ENCODE measurements at regions not wholly inside any gene's neighbourhood (a gene's known extent, or its start where the extent isn't known, plus 50 kb on each side); places are given as distances from the start of the nearest gene placed in this dataset.

GRCh38 chr12:111283966-111284365, 84.9 kb downstream of the PHETA1 start:
- no peak for TF ChIP-seq FOXP4 (CRISPR knock-in tag; IDR thresholded peaks at IDR 0.05)
- TF ChIP-seq IRF2 (CRISPR knock-in tag; IDR thresholded peaks at IDR 0.05; ENCODE audit: borderline replicate concordance, low read depth), result no peak
- TF ChIP-seq CTCF (IDR thresholded peaks at IDR 0.05), result no peak
- no peak for TF ChIP-seq NR1H2 (CRISPR knock-in tag; IDR thresholded peaks at IDR 0.05)
- TF ChIP-seq NFE2L1 (CRISPR knock-in tag; IDR thresholded peaks at IDR 0.05), result no peak
- no peak for TF ChIP-seq ELF4 (CRISPR knock-in tag; IDR thresholded peaks at IDR 0.05; ENCODE audit: low read depth)
- no peak for TF ChIP-seq CREB1 (CRISPR knock-in tag; IDR thresholded peaks at IDR 0.05)
- TF ChIP-seq PREB (CRISPR knock-in tag; IDR thresholded peaks at IDR 0.05; ENCODE audit: borderline replicate concordance), result no peak
- TF ChIP-seq PRDM15 (CRISPR knock-in tag; IDR thresholded peaks at IDR 0.05), result no peak
- TF ChIP-seq JUN (CRISPR knock-in tag; IDR thresholded peaks at IDR 0.05), result no peak
- no peak for TF ChIP-seq USF1 (CRISPR knock-in tag; IDR thresholded peaks at IDR 0.05)
